SK-N-SH (cell line): ENCODE measurements at regions not wholly inside any gene's neighbourhood (a gene's known extent, or its start where the extent isn't known, plus 50 kb on each side); places are given as distances from the start of the nearest gene placed in this dataset.

ENCODE experiments used
- ELF1 ChIP-seq: IDR thresholded peaks from 2 replicates; pipeline ENCODE4 v1.4.0; 2012
- EP300 ChIP-seq, 2 experiments: IDR thresholded peaks; 2 replicates each; pipeline versions ENCODE4 v1.4.0 to v1.6.1; 2012; ENCODE audit warnings: borderline replicate concordance in 1 of 2, low read depth in 1 of 2, low read length in 1 of 2
- FOXM1 ChIP-seq: IDR thresholded peaks from 2 replicates; pipeline ENCODE4 v1.4.0; 2012; ENCODE audit warnings: low read depth, mild to moderate bottlenecking
- RFX5 ChIP-seq: IDR thresholded peaks from 2 replicates; pipeline ENCODE4 v1.6.1; 2012; ENCODE audit warnings: mild to moderate bottlenecking, improper control_type of control experiment, low read length
- USF1 ChIP-seq: IDR thresholded peaks from 2 replicates; pipeline ENCODE4 v1.4.0; 2012; ENCODE audit warnings: low read depth, borderline replicate concordance

- no peak for TF ChIP-seq EP300 (IDR thresholded peaks at IDR 0.05; ENCODE audit: borderline replicate concordance in 1 of 2, low read depth in 1 of 2, low read length in 1 of 2)
- TF ChIP-seq FOXM1 = no peak
- no peak for TF ChIP-seq RFX5
- TF ChIP-seq USF1 = no peak
- TF ChIP-seq ELF1 = no peak
These were observed 289.5 kb upstream of the FAR2 start for GRCh38 chr12:28859551-28859950.
